ENCODE measurements at regions not wholly inside any gene's neighbourhood (a gene's known extent, or its start where the extent isn't known, plus 50 kb on each side); places are given as distances from the start of the nearest gene placed in this dataset.

GRCh38 chr21:31449921-31450535 is 106.0 kb upstream of the TIAM1 start:
- TF ChIP-seq GATA3 (IDR thresholded peaks at IDR 0.05; ENCODE audit: low read depth, low read length) (no peak), GATA2 (IDR thresholded peaks at IDR 0.05; ENCODE audit: low read depth, low read length) (no peak)

All from SH-SY5Y (cell line).